CD4-positive, alpha-beta T cell (primary cell): ENCODE measurements at regions not wholly inside any gene's neighbourhood (a gene's known extent, or its start where the extent isn't known, plus 50 kb on each side); places are given as distances from the start of the nearest gene placed in this dataset.

Experiments used
- ATAC-seq: fragments of 200-7000 bp; cut with Tn5 transposase; one replicate; pipeline ENCODE4 v1.10.0; 2022; ENCODE audit warnings: mild to moderate bottlenecking; ENCODE audit not compliant: poor library complexity
- CTCF ChIA-PET: fragments of 350-600 bp; sonication (Branson Sonifier 250); formaldehyde crosslinking; loops from one replicate; lab custom pipeline; 2021; ENCODE audit warnings: antibody characterized with exemption, inconsistent platforms; lab: Charles Lee
- POLR2A ChIA-PET: fragments of 350-600 bp; sonication (Branson Sonifier 250); formaldehyde crosslinking; loops from one replicate; lab custom pipeline; 2021; ENCODE audit warnings: antibody characterized with exemption, inconsistent platforms; lab: Charles Lee
- DNase-seq, 14 experiments: peaks; one replicate each; pipeline ENCODE4 v3.0.0-alpha.2; 2013 to 2020; ENCODE audit warnings: mixed read lengths in 2 of 14
- H3K27ac ChIP-seq, 2 donors: one replicate each; pipeline versions ENCODE4 v1.5.1 to v1.7.0; 2013; ENCODE audit warnings: low read length in 2 of 2, low read depth in 1 of 2, mild to moderate bottlenecking in 1 of 2
- H3K27me3 ChIP-seq, 2 experiments: 1 replicate in 1 of 2; 2 replicates in 1 of 2; pipeline versions ENCODE4 v1.6.1 to v1.7.0; 2013; ENCODE audit warnings: low read length in 2 of 2, control low read depth in 1 of 2, mild to moderate bottlenecking in 1 of 2, moderate library complexity in 1 of 2; ENCODE audit not compliant: insufficient read depth in 2 of 2, control insufficient read depth in 1 of 2
- H3K36me3 ChIP-seq: one replicate; pipeline ENCODE4 v1.6.1; 2013; ENCODE audit warnings: low read length, control low read depth; ENCODE audit not compliant: insufficient read depth
- H3K4me1 ChIP-seq: one replicate; pipeline ENCODE4 v1.6.1; 2013; ENCODE audit warnings: low read length, control low read depth; ENCODE audit not compliant: insufficient read depth
- H3K4me3 ChIP-seq: one replicate; pipeline ENCODE4 v1.5.1; 2013; ENCODE audit warnings: mild to moderate bottlenecking, low read length, moderate library complexity
- H3K9me3 ChIP-seq, 2 experiments: 1 replicate in 1 of 2; 2 replicates in 1 of 2; pipeline versions ENCODE4 v1.6.1 to v1.7.0; 2013; ENCODE audit warnings: low read length in 2 of 2, mild to moderate bottlenecking in 2 of 2, control low read depth in 1 of 2, moderate library complexity in 1 of 2; ENCODE audit not compliant: control insufficient read depth in 1 of 2, insufficient read depth in 1 of 2
- H3K27ac Mint-ChIP-seq: one replicate; pipeline ENCODE4 v1.8.0; 2020; ENCODE audit warnings: mixed read lengths
- H3K27me3 Mint-ChIP-seq: one replicate; pipeline ENCODE4 v1.8.0; 2021; ENCODE audit warnings: mixed read lengths
- H3K36me3 Mint-ChIP-seq: one replicate; pipeline ENCODE4 v1.8.0; 2021; ENCODE audit warnings: low read depth, mixed read lengths
- H3K4me1 Mint-ChIP-seq: one replicate; pipeline ENCODE4 v1.8.0; 2021; ENCODE audit warnings: low read depth, mixed read lengths
- H3K4me3 Mint-ChIP-seq: one replicate; pipeline ENCODE4 v1.8.0; 2020; ENCODE audit warnings: mild to moderate bottlenecking, mixed read lengths
- H3K9me3 Mint-ChIP-seq: one replicate; pipeline ENCODE4 v1.8.0; 2020; ENCODE audit warnings: mixed read lengths
- intact Hi-C, 2 experiments: fragments of 100-400 bp; cut with DNase I in 1 of 2; cut with micrococcal nuclease in 1 of 2; formaldehyde crosslinking; loops; one replicate each; pipeline versions ENCODE4 v1.15.1 to v1.9.0; 2023 to 2025; cut with DNase I, micrococcal nuclease
- TF ChIP-seq, protein P1 (sequence below): fragments of 200-600 bp; IDR thresholded peaks from one replicate; pipeline ENCODE4 v1.8.0; 2022; ENCODE audit warnings: antibody characterized with exemption, mild to moderate bottlenecking

DNA sequence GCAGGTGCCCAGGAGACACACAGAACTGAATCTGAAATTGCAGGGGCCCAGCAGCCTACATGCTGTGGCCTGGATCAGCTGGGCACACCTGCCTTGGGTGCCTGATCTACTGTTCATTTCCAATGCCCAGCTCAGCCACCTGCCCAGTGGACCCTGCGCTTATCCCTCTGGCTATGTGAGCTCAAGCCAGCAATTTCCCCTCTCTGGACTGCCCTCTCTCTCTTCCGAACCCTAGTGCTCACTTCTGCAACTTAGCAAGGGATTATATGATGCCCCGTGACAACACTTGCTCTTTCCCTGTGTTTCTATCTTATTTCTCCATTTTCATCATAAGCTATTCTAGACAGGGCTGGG, 276.0 kb downstream of the UACA start:
- no peak overlapping the region for H3K4me3 ChIP-seq
- H3K4me3 Mint-ChIP-seq, result no peak overlapping the region
- TF ChIP-seq, protein P1, sequence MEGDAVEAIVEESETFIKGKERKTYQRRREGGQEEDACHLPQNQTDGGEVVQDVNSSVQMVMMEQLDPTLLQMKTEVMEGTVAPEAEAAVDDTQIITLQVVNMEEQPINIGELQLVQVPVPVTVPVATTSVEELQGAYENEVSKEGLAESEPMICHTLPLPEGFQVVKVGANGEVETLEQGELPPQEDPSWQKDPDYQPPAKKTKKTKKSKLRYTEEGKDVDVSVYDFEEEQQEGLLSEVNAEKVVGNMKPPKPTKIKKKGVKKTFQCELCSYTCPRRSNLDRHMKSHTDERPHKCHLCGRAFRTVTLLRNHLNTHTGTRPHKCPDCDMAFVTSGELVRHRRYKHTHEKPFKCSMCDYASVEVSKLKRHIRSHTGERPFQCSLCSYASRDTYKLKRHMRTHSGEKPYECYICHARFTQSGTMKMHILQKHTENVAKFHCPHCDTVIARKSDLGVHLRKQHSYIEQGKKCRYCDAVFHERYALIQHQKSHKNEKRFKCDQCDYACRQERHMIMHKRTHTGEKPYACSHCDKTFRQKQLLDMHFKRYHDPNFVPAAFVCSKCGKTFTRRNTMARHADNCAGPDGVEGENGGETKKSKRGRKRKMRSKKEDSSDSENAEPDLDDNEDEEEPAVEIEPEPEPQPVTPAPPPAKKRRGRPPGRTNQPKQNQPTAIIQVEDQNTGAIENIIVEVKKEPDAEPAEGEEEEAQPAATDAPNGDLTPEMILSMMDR, result no peak
- no peaks in the 10 kb centered on the region for H3K9me3 ChIP-seq
- no peak overlapping the region for H3K27ac Mint-ChIP-seq
- H3K4me1 ChIP-seq, result peaks cover 57% of the 10 kb centered on the region
- no peaks in the 10 kb centered on the region for H3K36me3 Mint-ChIP-seq
- intact Hi-C loops, result loop anchor here in 1 of 2 experiments (1.0 to 10.0 kb wide), 2 partner anchors 733 to 1012 kb away; no protein-coding TSS in a partner anchor
- POLR2A ChIA-PET, result no interaction called here
- DNase-seq (no peak), ATAC-seq (no peak)
- CTCF ChIA-PET, result interaction anchor here (0.8 to 3.2 kb wide), 10 partner anchors 9 to 1009 kb away, joined by 3 to 8 read pairs (median 3); no protein-coding TSS in a partner anchor
- no peaks in the 10 kb centered on the region for H3K9me3 Mint-ChIP-seq
- no peak overlapping the region for H3K27ac ChIP-seq
- peaks cover 0 to 4% of the 10 kb centered on the region in 2 experiments for H3K27me3 ChIP-seq
- H3K4me1 Mint-ChIP-seq, result peaks cover 54% of the 10 kb centered on the region
- peaks cover 4% of the 10 kb centered on the region for H3K27me3 Mint-ChIP-seq
- no peaks in the 10 kb centered on the region for H3K36me3 ChIP-seq

DNA sequence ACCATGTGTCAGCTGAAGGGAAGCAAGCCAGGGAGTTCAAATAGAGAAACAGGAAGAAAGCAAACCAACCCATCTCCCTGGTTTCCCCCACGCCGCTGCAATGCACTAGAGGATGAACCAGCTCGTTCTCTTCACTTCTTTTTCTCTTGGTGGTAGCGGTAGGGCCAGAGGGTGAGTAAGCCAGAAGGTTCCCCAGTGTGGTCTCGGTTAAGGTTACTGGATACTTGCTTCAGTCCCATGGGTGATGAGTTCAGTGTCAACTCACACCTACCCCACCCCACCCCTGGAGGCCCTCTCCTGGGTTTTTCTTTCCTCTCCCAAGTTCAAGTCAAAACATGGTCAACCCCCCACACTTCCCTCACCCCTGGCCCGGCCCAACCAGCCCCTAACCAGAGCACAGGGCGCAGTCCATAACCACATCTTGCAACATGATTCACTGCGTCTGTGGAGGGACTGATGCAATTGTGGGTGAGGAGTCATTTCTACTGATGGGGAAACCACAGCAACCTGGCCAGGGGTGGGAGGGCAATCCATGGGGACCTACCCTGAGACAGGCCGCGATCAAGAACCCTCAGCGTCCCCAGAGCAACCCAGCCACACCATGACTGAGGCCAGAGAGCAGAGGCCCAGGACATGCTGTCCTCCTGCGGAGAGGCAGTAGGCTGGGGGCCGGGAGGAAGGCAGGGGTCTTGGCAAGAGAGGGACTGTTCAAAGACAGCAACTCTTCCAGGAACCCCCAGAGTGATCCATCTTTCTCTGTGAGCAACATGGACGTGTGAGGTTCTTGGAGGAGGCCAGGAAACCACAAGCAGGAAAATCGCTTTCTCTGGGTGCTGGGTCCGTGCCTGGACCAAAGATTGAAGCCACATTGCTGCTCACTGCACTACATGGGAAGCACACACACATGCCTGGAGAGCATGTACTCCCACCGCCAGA, 276.6 kb downstream of the UACA start:
- DNase-seq (peak in 10 of 14 experiments; percentile 19 to 79 (median 40)), ATAC-seq (peak; percentile 50)
- POLR2A ChIA-PET, result interaction anchor here (1.1 kb wide), 1 partner anchor 389 kb away, joined by 3 read pairs; the partner anchor contains the start of gene TLE3
- peaks cover 50% of the 10 kb centered on the region for H3K4me1 ChIP-seq
- no peak overlapping the region for H3K27ac ChIP-seq
- H3K4me1 Mint-ChIP-seq, result peaks cover 48% of the 10 kb centered on the region
- no peaks in the 10 kb centered on the region for H3K36me3 Mint-ChIP-seq
- H3K9me3 ChIP-seq, result no peaks in the 10 kb centered on the region
- peaks cover 0 to 6% of the 10 kb centered on the region in 2 experiments for H3K27me3 ChIP-seq
- no peaks in the 10 kb centered on the region for H3K9me3 Mint-ChIP-seq
- no peak overlapping the region for H3K4me3 Mint-ChIP-seq
- peaks cover 7% of the 10 kb centered on the region for H3K27me3 Mint-ChIP-seq
- H3K36me3 ChIP-seq, result no peaks in the 10 kb centered on the region
- no peak overlapping the region for H3K4me3 ChIP-seq
- intact Hi-C loops, result loop anchor here in 1 of 2 experiments (1.0 to 10.0 kb wide), 2 partner anchors 732 to 1011 kb away; no protein-coding TSS in a partner anchor
- TF ChIP-seq, protein P1, result no peak
- peak overlapping the region; percentile 19 for H3K27ac Mint-ChIP-seq
- CTCF ChIA-PET, result interaction anchor here (2.9 to 3.2 kb wide), 2 partner anchors 20 to 31 kb away, joined by 7 to 8 read pairs; no protein-coding TSS in a partner anchor

DNA sequence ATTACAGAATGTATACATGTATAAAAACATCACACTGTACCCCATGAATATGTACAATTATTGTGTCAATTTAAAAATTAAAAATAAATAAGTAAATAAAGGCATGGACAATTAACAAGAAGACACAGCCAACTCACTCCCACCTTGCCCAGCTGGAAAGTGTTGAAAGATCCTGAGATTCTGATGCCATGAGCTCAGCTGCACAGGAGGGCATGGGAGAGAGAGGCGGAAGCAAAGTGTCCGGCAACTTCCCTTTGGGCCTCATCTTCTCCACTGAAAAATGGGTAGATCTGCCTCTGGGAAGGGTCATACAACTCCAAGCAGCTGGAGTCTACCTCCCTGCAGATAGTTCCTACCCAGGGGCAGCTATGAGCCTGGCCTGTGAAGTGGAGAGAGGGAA, 277.3 kb downstream of the UACA start:
- no peak for ATAC-seq
- peaks cover 40% of the 10 kb centered on the region for H3K4me1 Mint-ChIP-seq
- Histone ChIP-seq H3K27me3 (peaks cover 0 to 6% of the 10 kb centered on the region in 2 experiments), H3K4me1 (peaks cover 44% of the 10 kb centered on the region), H3K9me3 (no peaks in the 10 kb centered on the region), H3K27ac (no peak overlapping the region), H3K36me3 (no peaks in the 10 kb centered on the region), H3K4me3 (no peak overlapping the region)
- no peaks in the 10 kb centered on the region for H3K36me3 Mint-ChIP-seq
- H3K27ac Mint-ChIP-seq, result peak overlapping the region; percentile 19
- intact Hi-C loops, result loop anchor here in 1 of 2 experiments (10.0 kb wide), 1 partner anchor 731 kb away; no protein-coding TSS in a partner anchor
- DNase-seq, result no peak
- H3K27me3 Mint-ChIP-seq, result peaks cover 7% of the 10 kb centered on the region
- CTCF ChIA-PET, result interaction anchor here (2.9 kb wide), 1 partner anchor 19 kb away, joined by 8 read pairs; no protein-coding TSS in a partner anchor
- H3K4me3 Mint-ChIP-seq, result no peak overlapping the region
- POLR2A ChIA-PET, result interaction anchor here (1.1 kb wide), 1 partner anchor 388 kb away, joined by 3 read pairs; the partner anchor contains the start of gene TLE3
- TF ChIP-seq, protein P1, result no peak
- H3K9me3 Mint-ChIP-seq, result no peaks in the 10 kb centered on the region
